Pancreas (tissue), 10 donors: ENCODE measurements at regions not wholly inside any gene's neighbourhood (a gene's known extent, or its start where the extent isn't known, plus 50 kb on each side); places are given as distances from the start of the nearest gene placed in this dataset.

ENCODE experiments used
- ATAC-seq, 4 donors: fragments of 200-7000 bp; cut with Tn5 transposase; one replicate each; pipeline versions ENCODE4 v1.8.0 to v1.9.1; 2020; ENCODE audit warnings: mild to moderate bottlenecking in 4 of 4, moderate library complexity in 4 of 4
- DNase-seq, 6 donors: peaks; one replicate each; pipeline ENCODE4 v3.0.0-alpha.2; 2020
- FAIRE-seq: peaks from 2 replicates; lab custom pipeline; 2012; peaks lifted over from hg19 to GRCh38; lab: Jason Lieb, UNC
- H3K27ac ChIP-seq, 4 donors: fragments of 200-600 bp; sonication (generic); 1 replicate in 3 of 4; 2 replicates in 1 of 4; pipeline versions ENCODE4 v1.5.0 to v1.8.0; 2020
- H3K27me3 ChIP-seq, 4 donors: fragments of 200-600 bp; one replicate each; pipeline ENCODE4 v1.8.0; 2021
- H3K36me3 ChIP-seq, 3 donors: fragments of 200-600 bp; sonication (generic) in 1 of 3; one replicate each; pipeline versions ENCODE4 v1.5.0 to v1.8.0; 2020 to 2021
- H3K4me1 ChIP-seq, 3 donors: fragments of 200-600 bp; one replicate each; pipeline ENCODE4 v1.8.0; 2021
- H3K4me3 ChIP-seq, 4 donors: fragments of 200-600 bp; sonication (generic) in 2 of 4; one replicate each; pipeline versions ENCODE4 v1.5.0 to v1.8.0; 2020 to 2021
- H3K9me3 ChIP-seq, 4 donors: fragments of 200-600 bp; one replicate each; pipeline ENCODE4 v1.8.0; 2021
- CTCF ChIP-seq, 4 donors: fragments of 200-600 bp; sonication (generic) in 3 of 4; IDR thresholded peaks; one replicate each; pipeline versions ENCODE4 v1.5.0 to v1.8.0; 2021; ENCODE audit warnings: antibody characterized with exemption in 4 of 4
- WGBS, 2 donors: extraction: QIAGEN DNeasy Blood & Tissue Kit; methylation state at CpG; one replicate each; pipeline ENCODE4 v1.1.7; 2013; 5-methylcytosine and 5-hydroxymethylcytosine counted together
- intact Hi-C, 3 donors: fragments of 100-400 bp; cut with DNase I; formaldehyde crosslinking; loops; one replicate each; pipeline versions ENCODE4 v1.11.1 to v1.14.2; 2022
- donor health status: healthy with polysubstance abuse.
- donor health status: DM: no; HTN: no; CAD: no; lungs with moderate emphysema.
- donor health status: DM: no; HTN: no; CAD: no.
- donor health status: control.
- donor health status: control.
- donor health status: Bipolar disorder and iron deficiency.
- donor health status: DM: yes; HTN: yes; CAD: no.
- donor health status: DM: no; HTN: no; CAD: no.
- donor health status: DM: no; HTN: no; CAD: no.
- donor health status: DM: yes; HTN: yes; CAD: no.

GRCh38 chr2:64196963-64197362, 52.7 kb upstream of the PELI1 start:
- Histone ChIP-seq H3K27ac (no peak overlapping the region), H3K9me3 (no peaks in the 10 kb centered on the region), H3K36me3 (no peaks in the 10 kb centered on the region), H3K4me1 (no peaks in the 10 kb centered on the region), H3K4me3 (no peak overlapping the region), H3K27me3 (no peaks in the 10 kb centered on the region)
- intact Hi-C loops = no loop called here
- WGBS, 2 donors = 69 to 72% methylated on average over 5 of the region's 5 CpGs
- FAIRE-seq (no peak), ATAC-seq (no peak), DNase-seq (no peak)
- no peak for TF ChIP-seq CTCF (IDR thresholded peaks at IDR 0.05)

DNA sequence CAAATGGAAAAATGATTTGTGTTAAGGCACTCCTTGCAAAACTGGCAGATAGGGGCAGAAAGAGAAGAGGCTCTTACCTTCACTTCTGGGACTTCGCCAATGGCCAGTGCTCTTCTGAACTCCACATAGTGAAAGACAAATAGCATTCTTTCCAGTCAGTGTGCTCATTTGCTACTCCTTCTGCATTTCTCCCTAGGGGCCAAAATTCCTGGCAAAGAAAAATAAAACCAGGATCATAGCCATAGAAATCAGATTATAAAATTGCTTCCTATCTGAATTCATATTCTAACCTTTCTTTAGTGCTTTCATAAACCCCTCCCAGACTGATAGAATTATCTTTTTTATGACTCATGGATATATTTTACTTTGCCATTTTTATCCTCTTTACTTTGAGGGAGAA, 56.9 kb upstream of the PELI1 start:
- H3K4me3 ChIP-seq = no peak overlapping the region
- intact Hi-C loops = no loop called here
- no peak for TF ChIP-seq CTCF (IDR thresholded peaks at IDR 0.05)
- WGBS, 2 donors = 95 to 100% methylated on average over 1 of the region's 1 CpG
- DNase-seq (no peak), FAIRE-seq (peak; percentile 5), ATAC-seq (no peak)
- H3K27ac ChIP-seq = no peak overlapping the region
- H3K4me1 ChIP-seq = peaks cover 0 to 15% (median 7%) of the 10 kb centered on the region in 3 donors
- no peaks in the 10 kb centered on the region for H3K9me3 ChIP-seq
- no peaks in the 10 kb centered on the region for H3K36me3 ChIP-seq
- H3K27me3 ChIP-seq = no peaks in the 10 kb centered on the region

DNA sequence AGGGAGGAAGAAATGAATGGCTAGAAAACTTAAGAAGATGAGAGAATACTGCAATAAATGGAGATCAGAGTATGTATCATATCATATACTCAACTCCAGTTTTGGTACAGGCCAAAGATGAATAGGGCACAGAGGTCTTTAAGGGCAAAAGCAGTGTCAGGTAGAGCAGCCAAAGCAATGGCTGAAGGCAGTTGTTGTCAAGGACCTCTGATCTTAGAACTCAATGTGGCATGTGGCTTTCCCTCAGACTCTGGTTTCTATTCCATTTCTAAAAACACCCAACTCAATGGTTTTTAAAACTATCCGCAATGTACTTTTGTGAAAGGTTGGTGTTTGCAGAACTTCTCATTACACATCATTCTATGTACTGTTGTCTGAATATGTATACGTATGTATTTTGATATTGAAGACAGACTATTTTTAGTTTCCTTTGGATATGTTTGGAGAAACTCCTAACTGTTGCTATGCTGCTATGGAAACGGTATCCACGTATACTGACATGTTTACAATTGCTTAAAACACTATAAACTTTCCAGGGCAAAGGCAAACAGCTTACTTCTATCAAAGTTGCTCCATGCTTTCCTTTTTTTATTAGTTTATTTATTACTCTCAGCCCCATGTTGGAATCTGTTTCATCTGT, 58.1 kb upstream of the PELI1 start:
- intact Hi-C loops = no loop called here
- WGBS, 2 donors = 46 to 52% methylated on average over 4 of the region's 4 CpGs
- TF ChIP-seq CTCF (IDR thresholded peaks at IDR 0.05) = no peak
- no peak overlapping the region for H3K27ac ChIP-seq
- no peaks in the 10 kb centered on the region for H3K27me3 ChIP-seq
- no peaks in the 10 kb centered on the region for H3K9me3 ChIP-seq
- DNase-seq (no peak), FAIRE-seq (peak; percentile 98), ATAC-seq (peak; percentile 35 to 80 (median 70))
- no peak overlapping the region for H3K4me3 ChIP-seq
- H3K36me3 ChIP-seq = no peaks in the 10 kb centered on the region
- peaks cover 0 to 15% (median 7%) of the 10 kb centered on the region in 3 donors for H3K4me1 ChIP-seq

DNA sequence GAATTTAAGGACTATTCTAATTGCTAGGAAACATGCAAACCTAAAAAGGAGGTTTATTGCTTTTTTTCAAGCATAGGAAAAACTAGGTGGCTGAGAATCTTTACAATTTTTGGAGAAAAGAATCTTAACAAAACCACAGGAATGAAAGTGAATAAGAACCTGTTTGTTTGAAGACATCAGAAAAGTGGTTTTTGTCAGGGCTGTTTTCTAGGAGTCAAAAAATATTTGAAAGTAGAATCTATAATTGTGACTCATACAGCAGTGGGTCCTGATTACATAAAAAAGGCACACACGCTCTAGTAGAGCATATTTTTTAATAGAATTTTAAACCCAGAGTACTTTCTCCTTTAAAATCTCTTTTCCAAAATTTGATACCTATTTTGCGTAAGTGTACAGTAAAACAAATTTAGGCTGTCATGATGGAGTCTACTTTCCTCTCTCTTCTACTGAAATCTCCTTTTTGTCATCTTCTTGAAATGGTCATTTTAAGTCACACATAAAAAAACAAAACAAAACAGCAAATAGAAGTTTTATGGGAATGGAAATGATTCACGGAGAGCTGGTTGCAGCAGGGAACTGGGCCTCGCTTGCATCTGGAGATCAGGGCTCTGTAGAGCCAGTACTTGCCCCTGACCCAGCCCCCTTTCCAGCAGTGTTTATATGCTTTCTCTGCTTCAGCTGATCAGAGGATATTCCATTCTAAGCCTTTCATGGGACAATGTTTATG, 59.1 kb upstream of the PELI1 start:
- peak; percentile 29 for FAIRE-seq

More for the DNA sequence above, 59.1 kb upstream of the PELI1 start:
- Histone ChIP-seq H3K4me1 (peaks cover 0 to 15% (median 7%) of the 10 kb centered on the region in 3 donors), H3K4me3 (no peak overlapping the region), H3K36me3 (no peaks in the 10 kb centered on the region), H3K27me3 (no peaks in the 10 kb centered on the region), H3K9me3 (no peaks in the 10 kb centered on the region), H3K27ac (peak overlapping the region in 3 of 4 donors; percentile 36 to 73 (median 72))
- no peak for DNase-seq
- no peak for TF ChIP-seq CTCF (IDR thresholded peaks at IDR 0.05)
- ATAC-seq = peak in 3 of 4 donors; percentile 32 to 43 (median 33)
- intact Hi-C loops = no loop called here
- 86 to 90% methylated on average over 4 of the region's 4 CpGs for WGBS, 2 donors
